KOPT-K1 (cell line): ENCODE measurements at regions not wholly inside any gene's neighbourhood (a gene's known extent, or its start where the extent isn't known, plus 50 kb on each side); places are given as distances from the start of the nearest gene placed in this dataset.

Experiments used
- H3K27ac ChIP-seq: fragments of 200-600 bp; sonication (generic); 2 replicates; pipeline ENCODE4 v1.5.1; 2016; ENCODE audit warnings: antibody characterized with exemption, mild to moderate bottlenecking, low read depth, low read length; ENCODE audit not compliant: poor library complexity, severe bottlenecking
- H3K36me3 ChIP-seq: fragments of 200-600 bp; sonication (generic); 2 replicates; pipeline ENCODE4 v1.5.1; 2017; ENCODE audit warnings: antibody characterized with exemption, mild to moderate bottlenecking, low read length, moderate library complexity; ENCODE audit not compliant: insufficient read depth
- H3K9me3 ChIP-seq: fragments of 200-600 bp; sonication (generic); 2 replicates; pipeline ENCODE4 v1.5.1; 2017; ENCODE audit warnings: antibody characterized with exemption, low read length, mild to moderate bottlenecking; ENCODE audit not compliant: insufficient read depth, poor library complexity, severe bottlenecking

GRCh38 chr2:5230855-5231254 is 461.3 kb upstream of the SOX11 start:
- Histone ChIP-seq H3K27ac (no peak overlapping the region), H3K36me3 (no peaks in the 10 kb centered on the region), H3K9me3 (no peaks in the 10 kb centered on the region)

- Histone ChIP-seq H3K36me3 (no peaks in the 10 kb centered on the region), H3K9me3 (no peaks in the 10 kb centered on the region), H3K27ac (no peak overlapping the region)
These were observed 460.9 kb upstream of the SOX11 start for GRCh38 chr2:5231287-5231686.

DNA sequence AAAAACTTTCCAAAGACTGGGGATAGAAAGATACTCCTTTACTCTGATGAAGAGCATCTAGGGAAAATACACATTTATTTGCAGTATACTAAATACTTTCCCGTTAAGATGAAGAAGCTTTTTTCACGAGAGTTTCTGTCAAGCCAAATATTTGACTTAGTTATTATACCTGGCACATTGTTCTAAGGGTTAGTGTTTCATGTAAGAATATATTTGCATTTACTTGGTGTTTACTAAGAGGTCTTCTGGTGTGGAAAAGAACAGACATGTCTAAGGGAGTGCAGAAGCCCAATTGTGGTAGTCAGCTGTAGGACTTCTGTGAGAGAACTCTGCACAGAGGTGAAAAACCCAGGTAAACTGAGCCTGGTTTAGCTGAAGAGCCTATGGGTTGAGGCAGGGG is 457.6 kb upstream of the SOX11 start:
- Histone ChIP-seq H3K36me3 (no peaks in the 10 kb centered on the region), H3K27ac (no peak overlapping the region), H3K9me3 (no peaks in the 10 kb centered on the region)

- Histone ChIP-seq H3K36me3 (no peaks in the 10 kb centered on the region), H3K9me3 (no peaks in the 10 kb centered on the region), H3K27ac (no peak overlapping the region)
These were observed 456.5 kb upstream of the SOX11 start for GRCh38 chr2:5235701-5236100.

DNA sequence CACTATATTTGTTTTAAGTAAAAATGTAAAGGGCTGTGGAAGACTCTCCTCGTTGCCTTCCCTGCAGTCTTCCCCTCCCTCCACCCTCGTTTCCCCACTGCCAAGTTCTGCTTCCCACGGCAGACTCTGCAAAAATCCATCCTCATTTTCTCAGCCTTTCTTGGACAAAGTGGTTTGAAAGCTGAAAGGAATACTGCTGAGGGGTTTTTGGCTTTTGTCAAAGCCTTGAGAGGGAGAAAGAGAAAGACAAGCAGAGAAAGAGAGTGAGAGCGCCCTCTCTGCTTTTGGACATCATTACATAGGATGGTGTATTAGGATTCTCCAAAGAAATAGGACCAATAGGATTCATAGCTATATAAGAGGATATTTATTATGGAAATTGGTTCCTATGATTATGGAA is 455.9 kb upstream of the SOX11 start:
- no peak overlapping the region for H3K27ac ChIP-seq
- H3K36me3 ChIP-seq = no peaks in the 10 kb centered on the region
- no peaks in the 10 kb centered on the region for H3K9me3 ChIP-seq

GRCh38 chr2:5242751-5243150 is 449.4 kb upstream of the SOX11 start:
- Histone ChIP-seq H3K36me3 (no peaks in the 10 kb centered on the region), H3K9me3 (no peaks in the 10 kb centered on the region), H3K27ac (no peak overlapping the region)

- Histone ChIP-seq H3K36me3 (no peaks in the 10 kb centered on the region), H3K27ac (no peak overlapping the region), H3K9me3 (no peaks in the 10 kb centered on the region)
These were observed 441.7 kb upstream of the SOX11 start for GRCh38 chr2:5250482-5250881.

DNA sequence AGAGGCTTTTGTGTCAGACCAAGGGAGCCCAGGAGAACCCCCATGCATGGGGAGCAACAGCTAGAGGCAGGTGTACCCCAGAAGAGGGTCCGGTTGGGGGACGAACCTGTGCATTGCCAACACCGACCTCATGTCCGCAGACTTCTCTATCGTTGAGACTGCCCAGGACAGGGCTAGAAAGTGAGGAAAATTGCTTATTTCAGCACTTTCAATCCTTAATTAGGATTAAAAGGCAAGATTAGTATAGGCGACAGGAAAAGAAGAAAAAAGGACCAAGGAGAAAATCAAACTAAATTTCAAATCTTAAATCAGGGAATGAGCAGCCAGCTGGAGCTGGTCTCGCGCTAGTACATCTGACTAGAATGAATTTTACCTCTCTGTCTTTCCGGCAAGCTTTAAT is 438.9 kb upstream of the SOX11 start:
- H3K9me3 ChIP-seq = no peaks in the 10 kb centered on the region
- H3K36me3 ChIP-seq = no peaks in the 10 kb centered on the region
- H3K27ac ChIP-seq = no peak overlapping the region

DNA sequence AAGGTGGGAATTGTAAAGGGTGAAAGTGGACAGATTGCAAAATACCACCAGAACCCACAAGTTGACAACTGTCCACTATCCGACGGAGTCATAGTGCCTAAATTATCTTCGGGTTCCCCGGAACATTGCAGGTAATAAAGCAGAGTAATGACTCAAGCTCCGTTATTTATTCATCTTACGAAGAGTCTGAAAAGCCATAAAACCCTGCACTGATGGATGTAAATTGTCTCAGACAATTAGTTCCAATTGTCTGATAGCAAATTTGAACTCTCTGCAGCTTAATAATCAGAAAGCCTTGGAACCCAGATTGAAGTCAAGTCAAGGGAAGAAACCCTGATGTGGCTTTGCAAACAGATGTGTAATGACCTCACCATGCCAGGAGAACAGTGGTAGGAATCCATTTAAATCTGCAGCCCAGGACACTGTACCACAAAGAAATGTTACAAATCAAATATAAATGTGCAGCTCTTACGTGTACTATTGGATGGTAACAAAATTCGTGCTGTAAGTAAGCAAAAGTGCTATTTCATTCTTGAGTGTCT is 437.3 kb upstream of the SOX11 start:
- no peak overlapping the region for H3K27ac ChIP-seq
- no peaks in the 10 kb centered on the region for H3K9me3 ChIP-seq
- H3K36me3 ChIP-seq = no peaks in the 10 kb centered on the region

- H3K36me3 ChIP-seq = no peaks in the 10 kb centered on the region
- H3K27ac ChIP-seq = no peak overlapping the region
- no peaks in the 10 kb centered on the region for H3K9me3 ChIP-seq
These were observed 428.9 kb upstream of the SOX11 start for GRCh38 chr2:5263291-5263690.

DNA sequence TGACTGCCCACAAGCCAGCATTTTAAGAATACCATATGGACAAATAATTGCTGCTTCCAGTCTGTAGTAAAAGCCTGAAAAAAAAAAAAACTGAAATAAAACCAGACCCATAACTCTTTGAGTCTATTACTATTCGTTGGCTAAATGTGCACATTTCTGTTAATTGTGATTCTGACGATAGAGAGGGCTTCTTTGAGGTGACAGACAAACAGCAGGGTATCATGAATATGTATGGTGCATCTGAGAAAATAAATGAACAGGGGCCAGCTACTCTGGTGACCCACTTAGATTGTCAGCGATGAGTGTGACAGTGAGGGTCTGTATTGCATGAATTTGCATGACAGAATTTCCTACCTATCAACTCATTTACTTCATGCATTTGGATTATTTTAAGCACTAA is 427.8 kb upstream of the SOX11 start:
- no peak overlapping the region for H3K27ac ChIP-seq
- no peaks in the 10 kb centered on the region for H3K9me3 ChIP-seq
- no peaks in the 10 kb centered on the region for H3K36me3 ChIP-seq

- Histone ChIP-seq H3K27ac (no peak overlapping the region), H3K36me3 (no peaks in the 10 kb centered on the region), H3K9me3 (no peaks in the 10 kb centered on the region)
These were observed 407.1 kb upstream of the SOX11 start for GRCh38 chr2:5285061-5285460.

GRCh38 chr2:5285872-5286769 is 406.1 kb upstream of the SOX11 start:
- no peak overlapping the region for H3K27ac ChIP-seq

GRCh38 chr2:5287558-5288334 is 404.4 kb upstream of the SOX11 start:
- Histone ChIP-seq H3K9me3 (no peaks in the 10 kb centered on the region), H3K36me3 (no peaks in the 10 kb centered on the region), H3K27ac (no peak overlapping the region)

More at GRCh38 chr2:5285872-5286769, 406.1 kb upstream of the SOX11 start:
- Histone ChIP-seq H3K9me3 (no peaks in the 10 kb centered on the region), H3K36me3 (no peaks in the 10 kb centered on the region)

DNA sequence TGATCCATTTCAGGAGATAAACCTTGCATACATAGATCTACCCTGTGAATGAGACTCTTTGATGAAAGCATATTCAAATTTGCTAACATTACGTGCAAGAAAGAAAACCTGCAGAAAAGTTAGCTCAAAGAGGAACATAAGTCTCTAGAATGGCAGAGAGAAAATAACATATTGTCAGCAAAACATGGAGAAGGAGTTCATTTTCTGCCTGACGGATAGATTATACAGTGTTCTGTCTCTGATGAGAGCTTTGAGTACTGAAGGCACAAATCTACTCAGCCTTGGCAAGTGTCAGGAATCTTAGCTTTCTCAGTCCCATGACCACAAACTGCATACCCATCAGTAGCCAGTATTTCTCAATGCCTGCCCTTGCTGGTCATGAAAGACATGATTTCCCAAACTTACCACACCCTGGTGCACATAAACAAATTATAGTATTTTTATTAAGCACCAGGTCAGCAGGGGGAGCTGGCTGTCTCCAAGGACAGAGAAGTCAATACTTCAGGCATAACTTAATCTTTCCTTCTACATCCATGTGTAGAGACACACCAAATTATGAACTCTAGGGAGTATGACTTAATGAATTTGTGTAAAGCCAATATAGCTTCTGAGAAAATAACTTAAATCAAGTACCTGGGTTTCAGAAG is 401.2 kb upstream of the SOX11 start:
- Histone ChIP-seq H3K36me3 (no peaks in the 10 kb centered on the region), H3K27ac (no peak overlapping the region), H3K9me3 (no peaks in the 10 kb centered on the region)
